Activated naive CD8-positive, alpha-beta T cell treated with anti-CD3 and anti-CD28 coated beads for 36 hours (primary cell): ENCODE measurements at regions not wholly inside any gene's neighbourhood (a gene's known extent, or its start where the extent isn't known, plus 50 kb on each side); places are given as distances from the start of the nearest gene placed in this dataset.

Experiments used
- DNase-seq: peaks from one replicate; pipeline ENCODE4 v3.0.0; 2021
- H3K27ac Mint-ChIP-seq: one replicate; pipeline ENCODE4 v1.8.0; 2022; ENCODE audit warnings: mild to moderate bottlenecking, moderate library complexity, mixed read lengths
- H3K27me3 Mint-ChIP-seq: one replicate; pipeline ENCODE4 v1.8.0; 2022; ENCODE audit warnings: mild to moderate bottlenecking, mixed read lengths
- H3K36me3 Mint-ChIP-seq: one replicate; pipeline ENCODE4 v1.8.0; 2021; ENCODE audit warnings: mild to moderate bottlenecking, mixed read lengths
- H3K4me1 Mint-ChIP-seq: one replicate; pipeline ENCODE4 v1.8.0; 2021; ENCODE audit warnings: mixed read lengths
- H3K4me3 Mint-ChIP-seq: one replicate; pipeline ENCODE4 v1.8.0; 2022; ENCODE audit warnings: mild to moderate bottlenecking, moderate library complexity, mixed read lengths
- H3K9me3 Mint-ChIP-seq: one replicate; pipeline ENCODE4 v1.8.0; 2022; ENCODE audit warnings: mixed read lengths

DNA sequence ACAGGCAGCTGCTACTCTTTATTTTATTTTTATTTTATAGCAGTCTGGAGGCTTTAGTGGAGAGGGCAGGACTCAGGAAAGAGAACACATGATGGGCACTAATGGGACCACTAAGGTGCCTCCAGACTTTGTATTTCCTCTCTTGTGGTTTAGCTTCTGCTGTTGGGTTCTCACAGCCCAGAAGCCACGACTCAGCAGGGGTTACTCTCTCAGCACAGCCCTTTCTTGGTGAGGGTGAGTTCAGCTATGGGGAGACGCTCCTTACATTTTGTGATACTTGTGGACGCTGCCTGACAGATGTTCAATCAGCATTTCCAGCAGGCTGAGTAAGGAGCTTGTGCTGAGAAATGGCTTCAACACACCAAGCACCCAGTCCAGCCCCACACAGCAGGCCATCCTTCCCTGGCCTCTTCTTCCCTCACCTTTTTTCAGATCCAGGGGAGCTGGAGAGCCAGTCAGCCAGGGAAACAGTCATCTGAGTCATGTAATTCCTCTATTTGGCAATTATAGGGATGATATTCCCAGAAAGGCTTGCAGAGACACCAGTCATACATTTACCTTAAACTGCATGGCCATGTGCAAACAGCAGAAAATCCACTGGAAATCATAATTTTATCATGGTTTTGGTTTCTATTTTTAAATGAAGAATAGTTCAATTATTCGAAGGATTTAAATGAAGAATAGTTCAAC, 53.2 kb upstream of the RAB3GAP2 start:
- no peak overlapping the region for H3K4me3 Mint-ChIP-seq
- no peak for DNase-seq
- H3K36me3 Mint-ChIP-seq: no peaks in the 10 kb centered on the region
- H3K4me1 Mint-ChIP-seq: no peaks in the 10 kb centered on the region
- H3K27ac Mint-ChIP-seq: no peak overlapping the region
- H3K27me3 Mint-ChIP-seq: peaks cover 13% of the 10 kb centered on the region
- no peaks in the 10 kb centered on the region for H3K9me3 Mint-ChIP-seq

DNA sequence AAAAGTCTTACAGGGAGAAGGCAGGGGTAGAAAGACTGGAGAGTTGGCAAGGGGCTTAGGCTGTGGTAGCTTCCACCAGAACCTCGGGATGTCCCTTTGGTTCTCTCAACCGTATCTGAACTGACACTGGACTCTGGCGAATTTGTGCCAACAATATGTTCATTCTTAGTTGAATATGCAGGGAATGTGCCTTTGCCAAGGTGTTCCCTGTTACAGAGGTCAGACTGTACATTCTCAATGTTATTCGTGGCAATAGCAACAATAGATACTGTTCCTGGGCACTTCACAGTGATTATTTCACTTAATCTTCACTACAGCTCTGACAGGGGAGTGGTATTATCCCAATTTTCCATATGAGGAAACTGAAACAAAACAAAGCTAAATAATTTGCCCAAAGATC, 51.5 kb upstream of the RAB3GAP2 start:
- Mint-ChIP-seq H3K4me3 (no peak overlapping the region), H3K4me1 (no peaks in the 10 kb centered on the region), H3K9me3 (no peaks in the 10 kb centered on the region), H3K27ac (no peak overlapping the region), H3K36me3 (no peaks in the 10 kb centered on the region), H3K27me3 (peaks cover 13% of the 10 kb centered on the region)
- no peak for DNase-seq

DNA sequence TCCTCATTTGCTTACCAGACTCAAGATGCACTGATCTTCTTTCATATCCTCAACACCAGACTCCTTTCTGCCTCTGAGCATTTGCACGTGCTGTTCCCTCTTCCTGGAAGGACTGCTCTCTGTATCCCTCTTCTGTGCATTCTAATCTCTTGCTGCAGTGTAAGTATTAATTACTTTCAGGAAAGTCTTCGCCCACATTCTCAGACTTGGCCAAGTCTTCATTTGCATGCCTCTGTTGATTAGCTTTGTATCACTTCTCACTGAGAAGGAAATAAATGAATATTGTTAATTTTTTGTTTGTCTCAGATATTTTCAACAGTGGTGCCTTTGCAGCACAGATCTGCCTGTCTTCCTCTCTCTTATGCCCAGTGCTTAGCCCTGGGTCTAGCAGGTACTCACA, 50.3 kb upstream of the RAB3GAP2 start:
- no peak for DNase-seq
- Mint-ChIP-seq H3K27ac (no peak overlapping the region), H3K27me3 (peaks cover 13% of the 10 kb centered on the region), H3K4me3 (no peak overlapping the region), H3K9me3 (no peaks in the 10 kb centered on the region), H3K36me3 (no peaks in the 10 kb centered on the region), H3K4me1 (no peaks in the 10 kb centered on the region)
